ENCODE measurements at regions not wholly inside any gene's neighbourhood (a gene's known extent, or its start where the extent isn't known, plus 50 kb on each side); places are given as distances from the start of the nearest gene placed in this dataset.
"Not testable (repeated sequence)": the region's sequence is repeated elsewhere in the genome, so short reads cannot be mapped to it uniquely, and the experiment has no call there.

GRCh38 chr2:146730882-146731281 is 1113.9 kb upstream of the ACVR2A start:
- DNase-seq, result no peak

DNA sequence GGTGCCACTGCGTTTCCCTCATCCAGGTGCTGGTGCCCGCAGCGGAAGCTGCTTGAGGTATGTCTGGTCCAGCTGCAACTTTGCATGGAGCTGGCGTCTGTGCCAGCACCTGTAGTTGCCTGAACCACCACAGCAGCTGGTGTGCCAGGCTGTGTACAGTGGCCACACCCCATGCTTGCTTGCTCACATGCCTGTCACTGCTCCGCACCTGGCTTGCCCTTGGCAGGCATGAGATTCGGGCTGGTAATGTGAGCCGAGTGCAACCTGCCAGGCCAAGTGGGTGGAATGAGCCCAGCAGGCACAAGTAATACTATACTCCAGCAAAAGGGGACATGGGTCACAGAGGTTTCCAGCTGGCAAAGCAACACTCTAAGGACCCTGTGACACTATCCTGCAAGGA is 1123.3 kb upstream of the ACVR2A start:
- no peak for DNase-seq

- DNase-seq, result no peak
Observed at GRCh38 chr2:146720170-146720569, 1124.7 kb upstream of the ACVR2A start.

- no peak for DNase-seq
Observed at GRCh38 chr2:146716591-146716990, 1128.2 kb upstream of the ACVR2A start.

DNA sequence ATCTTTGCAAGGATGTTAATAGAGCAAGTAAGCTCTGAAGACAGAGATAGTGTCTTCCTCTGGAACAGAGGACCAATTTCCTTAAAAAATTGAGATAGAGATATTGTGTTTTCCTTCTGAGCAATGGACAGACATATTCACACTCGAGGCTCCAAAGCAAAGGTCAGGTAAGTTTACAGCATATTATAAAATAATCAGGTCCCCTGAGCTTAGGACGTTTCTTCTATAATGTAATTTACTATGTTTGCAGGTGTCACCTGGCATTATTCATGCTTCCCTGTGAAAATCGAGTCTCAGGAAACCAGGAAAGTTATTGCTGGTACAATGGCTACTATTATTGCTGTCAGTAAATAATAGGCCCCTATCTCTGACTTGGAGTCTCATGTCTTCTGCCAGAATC is 1135.8 kb upstream of the ACVR2A start:
- DNase-seq, result no peak

DNA sequence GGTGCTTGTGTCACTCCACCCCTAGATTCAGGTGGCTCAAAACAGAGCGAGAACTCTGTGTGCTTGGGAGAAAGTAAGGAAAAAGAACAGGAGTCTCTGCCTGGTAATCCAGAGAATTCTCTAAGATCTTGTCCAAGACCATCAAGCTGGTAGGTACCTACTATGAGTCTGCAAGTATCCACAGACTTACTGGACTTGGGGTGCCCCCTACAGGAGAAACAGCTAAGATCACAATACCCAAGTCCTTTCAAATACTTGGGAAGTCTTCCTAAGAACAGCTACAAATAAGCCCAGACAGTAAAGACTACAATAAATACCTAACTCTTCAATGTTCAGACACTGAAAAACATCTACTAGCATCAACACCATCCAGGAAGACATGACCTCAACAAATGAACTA is 1143.6 kb upstream of the ACVR2A start:
- no peak for DNase-seq

DNA sequence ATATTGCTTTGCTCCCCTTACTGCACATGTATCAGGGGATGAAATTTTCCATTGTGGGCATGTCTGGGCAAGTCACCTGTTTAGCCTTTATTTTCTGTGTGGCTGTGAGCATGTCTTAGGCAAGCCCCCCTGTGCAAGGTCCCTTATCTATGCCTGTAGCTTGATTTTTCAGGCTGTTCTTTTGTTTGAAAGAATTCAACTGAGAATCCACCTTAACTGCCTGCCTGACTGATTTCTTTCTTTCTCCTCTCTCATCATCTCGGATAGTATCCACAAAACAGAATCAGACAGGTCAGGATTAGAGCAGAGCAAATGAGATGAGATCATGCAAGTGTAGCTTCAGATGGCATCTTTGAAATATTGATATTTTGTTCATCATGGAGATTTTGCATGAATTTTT is 1147.5 kb upstream of the ACVR2A start:
- DNase-seq, result no peak

DNA sequence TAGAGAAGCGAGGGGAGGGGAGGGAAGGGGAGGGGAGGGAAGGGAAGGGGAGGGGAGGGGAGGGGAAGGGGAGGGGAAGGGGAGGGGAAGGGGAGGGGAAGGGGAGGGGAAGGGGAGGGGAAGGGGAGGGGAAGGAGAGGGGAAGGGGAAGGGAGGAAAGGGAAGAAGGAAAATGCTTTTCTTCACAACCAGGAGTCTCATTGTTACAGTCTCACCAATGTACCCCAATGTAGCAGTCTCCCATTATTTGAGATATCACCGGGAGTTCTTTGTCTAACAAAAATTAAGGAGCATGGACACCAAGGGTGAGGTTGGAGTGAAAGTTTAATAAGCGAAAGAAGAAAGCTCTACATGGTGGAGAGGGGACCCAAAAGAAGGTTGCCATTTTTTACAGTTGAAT is 1148.0 kb upstream of the ACVR2A start:
- DNase-seq, result not testable (repeated sequence)

DNA sequence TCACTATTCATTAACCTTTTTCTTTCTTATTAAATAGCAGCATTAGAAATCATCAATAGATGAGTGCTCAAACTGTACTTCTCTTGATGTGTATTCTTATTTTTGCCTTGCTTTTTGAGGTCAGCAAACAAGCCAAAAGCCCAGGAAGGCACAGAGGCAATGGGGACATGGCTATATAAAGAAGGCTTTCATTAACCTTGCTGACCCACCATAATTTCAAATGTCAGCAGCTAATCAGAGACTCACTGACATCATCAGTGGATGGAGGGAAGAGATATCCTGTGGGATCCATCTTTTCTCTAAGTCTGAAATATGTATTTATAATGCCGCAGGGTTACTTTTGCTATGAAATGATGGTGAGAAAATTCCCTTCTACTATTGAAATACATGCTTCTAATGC is 1162.8 kb upstream of the ACVR2A start:
- DNase-seq, result no peak

DNA sequence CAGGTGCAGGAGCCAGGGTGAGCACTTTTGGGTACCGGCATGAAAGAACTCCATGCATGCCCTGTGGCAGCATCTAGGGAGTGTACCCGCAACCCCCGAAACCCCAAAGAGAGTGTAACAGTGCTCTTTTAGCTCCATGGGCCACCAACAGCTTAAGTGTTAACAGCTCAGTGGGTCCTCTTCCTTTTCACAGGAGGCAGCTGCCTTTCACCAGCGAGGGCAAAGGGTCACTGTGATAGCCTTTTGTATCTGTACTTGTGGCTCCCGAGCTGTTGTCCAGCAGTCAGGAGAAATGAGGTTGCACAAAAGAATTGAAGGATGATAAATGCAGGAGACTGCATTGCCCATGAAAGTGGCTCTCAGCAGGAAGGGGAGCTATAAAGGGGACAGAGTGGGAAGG is 1166.3 kb upstream of the ACVR2A start:
- no peak for DNase-seq

GRCh38 chr2:146677280-146677679 is 1167.5 kb upstream of the ACVR2A start:
- DNase-seq, result no peak

- DNase-seq, result no peak
Observed at GRCh38 chr2:146669735-146670134, 1175.1 kb upstream of the ACVR2A start.

DNA sequence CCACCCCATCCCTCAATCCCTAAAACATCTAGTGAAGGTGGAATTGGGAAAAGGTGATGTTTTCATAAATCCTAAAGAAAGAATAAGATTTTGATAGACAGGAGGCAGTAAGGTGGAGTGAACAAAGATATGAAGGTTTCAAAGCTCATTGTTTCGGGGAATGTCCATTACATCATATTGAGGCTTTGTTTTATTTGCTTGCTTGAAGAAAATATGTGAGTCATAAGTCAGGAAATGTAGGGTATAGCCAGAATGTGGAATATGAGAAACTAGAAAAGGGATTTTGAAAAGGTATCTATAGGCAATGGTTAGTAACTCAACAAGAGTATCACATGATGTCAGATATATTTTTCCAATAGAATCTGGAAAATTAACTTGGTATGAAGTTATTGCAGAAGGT is 1178.5 kb upstream of the ACVR2A start:
- no peak for DNase-seq

DNA sequence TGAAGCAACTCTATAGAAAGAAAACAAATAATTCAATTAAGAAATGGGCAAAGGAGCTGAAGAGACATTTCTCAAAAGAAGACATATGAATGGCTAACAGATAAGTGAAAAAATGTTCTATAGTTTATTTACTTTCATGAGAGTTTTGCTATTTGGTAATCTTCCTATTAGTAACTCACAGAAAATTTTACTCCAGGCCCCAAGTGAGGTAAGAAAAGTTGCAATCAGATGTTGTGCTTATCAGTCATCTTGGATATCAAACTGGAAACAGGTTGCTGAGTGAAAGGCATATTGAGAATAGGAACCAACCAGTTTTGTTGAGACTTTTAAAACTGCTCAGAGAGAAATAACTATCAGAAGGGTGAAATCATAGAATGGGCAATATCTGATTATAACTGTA is 1179.0 kb upstream of the ACVR2A start:
- DNase-seq, result no peak

DNA sequence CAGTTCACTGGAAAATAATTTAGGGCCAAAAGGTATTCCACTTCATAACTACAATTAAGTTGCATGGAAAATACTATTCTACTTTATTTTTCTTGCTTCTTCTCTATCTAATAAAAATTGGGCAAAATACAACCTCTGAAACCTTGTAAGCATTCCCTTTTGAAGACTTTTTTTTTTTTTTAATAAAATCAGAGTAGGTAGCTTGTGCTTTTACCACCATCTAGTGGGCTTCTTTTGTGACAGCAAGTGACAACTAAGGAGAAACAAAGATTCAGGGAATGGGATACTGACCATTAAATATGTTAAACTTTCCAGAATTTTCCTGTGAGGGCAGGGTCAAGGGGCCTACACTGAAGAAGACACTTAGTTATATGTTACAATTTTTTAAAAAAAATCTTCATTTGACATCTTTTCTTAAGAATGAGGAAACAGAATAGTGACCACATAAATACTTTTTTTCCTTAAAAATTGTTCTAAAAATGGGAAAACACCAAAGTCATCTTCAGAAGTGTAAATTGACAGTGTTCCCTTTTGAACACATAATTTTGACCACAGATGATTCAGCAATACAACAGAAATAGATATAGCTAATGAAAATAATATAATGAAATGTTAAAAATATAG is 1183.2 kb upstream of the ACVR2A start:
- no peak for DNase-seq

GRCh38 chr2:146659976-146660375 is 1184.9 kb upstream of the ACVR2A start:
- no peak for DNase-seq

DNA sequence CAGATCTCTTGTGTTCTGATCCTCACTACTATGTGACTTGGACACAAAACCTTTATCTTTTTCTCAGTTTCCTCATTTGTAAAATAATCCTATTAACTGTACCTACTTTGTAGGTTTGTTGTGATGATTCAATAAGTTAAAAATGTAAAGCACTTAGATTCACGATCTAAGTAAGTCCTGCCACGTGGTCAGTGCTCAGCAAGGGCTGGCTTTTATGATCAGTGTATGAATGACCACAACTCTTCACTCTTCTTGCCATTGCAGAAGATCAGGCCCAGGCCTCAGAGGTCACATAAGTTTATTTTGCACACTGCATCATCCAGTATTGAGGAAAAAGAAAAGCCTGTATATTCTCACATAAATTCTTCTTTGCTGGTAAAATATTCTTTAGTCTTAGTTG is 1192.5 kb upstream of the ACVR2A start:
- no peak for DNase-seq

DNA sequence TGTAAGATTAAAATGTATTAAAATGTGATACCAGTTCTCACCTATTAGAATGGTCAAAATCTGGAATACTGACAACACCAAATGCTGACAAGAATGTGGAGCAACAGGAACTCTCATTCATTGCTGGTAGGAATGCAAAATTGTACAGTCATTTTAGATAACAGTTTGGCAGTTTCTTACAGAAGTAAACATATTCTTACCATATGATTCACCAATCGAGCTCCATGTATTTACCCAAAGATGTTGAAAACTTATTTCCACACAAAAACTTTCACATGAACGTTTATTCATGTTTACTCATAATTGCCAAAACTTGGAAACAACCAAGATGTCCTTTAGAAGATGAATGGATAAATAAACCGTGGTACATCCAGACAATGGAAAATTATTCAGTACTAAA is 1193.5 kb upstream of the ACVR2A start:
- DNase-seq, result no peak

DNA sequence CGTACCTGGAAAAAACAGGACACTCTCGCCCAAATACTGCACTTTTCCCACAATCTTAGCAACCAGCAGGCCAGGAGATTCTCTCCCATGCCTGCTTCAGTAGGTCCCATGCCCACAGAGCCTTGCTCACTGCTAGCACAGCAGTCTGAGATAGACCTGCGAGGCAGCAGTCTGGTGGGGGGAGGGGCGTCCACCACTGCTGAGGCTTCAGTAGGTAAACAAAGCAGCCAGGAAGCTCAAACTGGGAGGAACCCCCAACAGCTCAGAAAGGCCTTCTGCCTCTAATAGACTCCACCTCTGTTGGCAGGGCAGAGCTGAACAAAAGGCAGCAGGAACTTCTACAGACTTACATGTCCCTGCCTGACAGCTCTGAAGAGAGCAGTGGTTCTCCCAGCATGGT is 1202.8 kb upstream of the ACVR2A start:
- DNase-seq, result no peak

- DNase-seq, result no peak
Observed at GRCh38 chr2:146634230-146635097, 1210.4 kb upstream of the ACVR2A start.

DNA sequence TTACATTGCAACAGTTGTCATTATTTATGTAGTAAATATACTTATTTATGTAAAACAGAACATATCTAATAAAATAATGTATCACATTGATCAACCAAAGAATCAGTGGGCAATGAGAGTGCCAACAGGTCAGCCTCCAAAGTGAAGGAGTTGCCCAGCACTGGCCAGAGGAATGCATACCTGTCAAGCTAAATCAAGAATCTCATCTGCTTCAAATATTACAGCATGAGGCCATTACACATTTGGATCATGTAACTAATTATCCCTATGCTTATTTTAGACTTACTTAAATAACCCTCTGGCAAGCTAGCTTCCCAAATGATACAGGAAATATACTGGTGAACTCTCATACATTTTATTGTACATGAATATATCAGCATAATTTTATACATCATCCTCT is 1211.7 kb upstream of the ACVR2A start:
- no peak for DNase-seq

- no peak for DNase-seq
Observed at GRCh38 chr2:146632707-146633106, 1212.1 kb upstream of the ACVR2A start.

DNA sequence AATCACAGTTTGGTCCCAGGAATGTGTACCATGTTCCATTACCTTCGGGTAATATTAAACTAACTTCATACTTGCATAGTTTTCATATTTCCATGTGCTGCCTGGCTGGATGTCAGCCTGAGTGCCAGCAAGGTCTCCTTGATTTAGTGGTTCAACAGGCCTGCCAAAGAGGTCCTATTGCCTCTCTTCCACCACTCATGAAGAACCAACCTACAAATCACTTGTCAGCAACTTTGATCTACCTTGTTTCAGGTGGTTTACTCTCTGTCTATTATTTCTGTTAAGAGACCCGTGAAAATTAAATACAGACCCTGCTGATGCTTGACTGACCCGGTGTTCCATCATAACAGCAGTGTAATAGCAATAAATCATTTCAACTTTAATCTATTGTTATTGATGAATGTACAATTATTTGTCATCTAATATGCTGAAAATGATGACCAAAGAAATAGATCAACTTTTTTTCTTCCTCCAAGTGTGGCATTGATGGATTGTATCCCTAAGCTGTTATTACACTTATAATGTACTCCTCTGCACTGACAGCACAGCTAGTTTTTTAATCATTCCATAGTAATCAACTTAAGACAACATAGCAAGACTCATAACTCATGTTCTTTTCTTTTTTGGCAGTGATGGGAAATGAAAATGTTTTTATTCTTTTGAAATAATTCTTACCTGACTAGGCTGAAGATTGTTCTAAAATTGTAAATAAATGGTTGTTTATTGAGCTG is 1220.2 kb upstream of the ACVR2A start:
- DNase-seq, result no peak

DNA sequence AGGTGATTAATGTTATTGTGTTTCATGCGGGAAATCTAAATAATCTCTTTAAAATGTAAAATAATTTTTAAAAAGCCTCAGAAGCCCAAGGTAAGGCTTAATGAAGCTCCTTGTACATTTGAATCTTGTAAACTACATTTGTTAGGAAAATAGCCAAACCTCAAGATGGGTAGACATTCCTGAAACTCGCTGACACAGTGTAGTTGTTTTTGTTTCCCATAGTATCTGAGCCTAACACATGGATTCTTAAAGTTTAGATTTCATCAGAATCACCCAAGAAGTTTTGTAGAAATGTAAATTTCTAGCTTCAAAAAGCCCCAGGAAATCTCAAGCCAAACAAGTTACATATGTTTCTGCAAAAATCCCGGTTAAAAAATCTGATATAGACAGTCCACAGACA is 1221.1 kb upstream of the ACVR2A start:
- no peak for DNase-seq
